WTC11 (cell line): ENCODE measurements at regions not wholly inside any gene's neighbourhood (a gene's known extent, or its start where the extent isn't known, plus 50 kb on each side); places are given as distances from the start of the nearest gene placed in this dataset.

Experiments used
- ATAC-seq: fragments of 200-7000 bp; cut with Tn5 transposase; 2 replicates; pipeline ENCODE4 v1.10.0; 2021; ENCODE audit warnings: mild to moderate bottlenecking, moderate library complexity
- CTCF ChIA-PET: fragments of 300-600 bp; sonication (Branson Sonifier 250); formaldehyde crosslinking; loops from one replicate; lab custom pipeline; 2021; ENCODE audit warnings: antibody characterized with exemption; lab: Charles Lee
- POLR2A ChIA-PET: fragments of 350-600 bp; sonication (Branson Sonifier 250); formaldehyde crosslinking; loops from one replicate; lab custom pipeline; 2021; ENCODE audit warnings: antibody characterized with exemption; lab: Charles Lee
- DNase-seq: peaks from one replicate; pipeline ENCODE4 v3.0.0; 2021; ENCODE audit warnings: low spot score
- H3K27ac Mint-ChIP-seq: 2 replicates; pipeline ENCODE4 v1.8.0; 2021; ENCODE audit warnings: mixed read lengths
- H3K27me3 Mint-ChIP-seq: 2 replicates; pipeline ENCODE4 v1.8.0; 2021; ENCODE audit warnings: low read depth, mild to moderate bottlenecking, moderate library complexity, mixed read lengths
- H3K36me3 Mint-ChIP-seq: 2 replicates; pipeline ENCODE4 v1.8.0; 2021; ENCODE audit warnings: mixed read lengths
- H3K4me1 Mint-ChIP-seq: 2 replicates; pipeline ENCODE4 v1.8.0; 2022; ENCODE audit warnings: mixed read lengths
- H3K4me3 Mint-ChIP-seq: 2 replicates; pipeline ENCODE4 v1.8.0; 2021; ENCODE audit warnings: mild to moderate bottlenecking, moderate library complexity, mixed read lengths
- H3K9me3 Mint-ChIP-seq: 2 replicates; pipeline ENCODE4 v1.8.0; 2021; ENCODE audit warnings: mixed read lengths
- ESRRA ChIP-seq: sonication (generic); formaldehyde crosslinking; IDR thresholded peaks from 2 replicates; pipeline ENCODE4 v1.8.1; 2022; ENCODE audit warnings: mild to moderate bottlenecking, missing genetic modification reagents, borderline replicate concordance
- FOXK1 ChIP-seq: sonication (generic); formaldehyde crosslinking; IDR thresholded peaks from 2 replicates; pipeline ENCODE4 v1.8.0; 2022; ENCODE audit warnings: mild to moderate bottlenecking, moderate library complexity, missing genetic modification reagents
- GABPB1 ChIP-seq: sonication (generic); formaldehyde crosslinking; IDR thresholded peaks from 2 replicates; pipeline ENCODE4 v1.8.1; 2023; ENCODE audit warnings: mild to moderate bottlenecking, missing genetic modification reagents
- HMGA2 ChIP-seq: fragments of 250-450 bp; sonication (Bioruptor Pico); IDR thresholded peaks from 2 replicates; pipeline ENCODE4 v1.4.0; 2021; ENCODE audit warnings: mild to moderate bottlenecking, moderate library complexity
- NR2C2 ChIP-seq: sonication (generic); formaldehyde crosslinking; IDR thresholded peaks from 2 replicates; pipeline ENCODE4 v1.8.0; 2022; ENCODE audit warnings: mild to moderate bottlenecking, missing genetic modification reagents
- SP1 ChIP-seq: sonication (generic); formaldehyde crosslinking; conservative IDR thresholded peaks from 2 replicates; pipeline ENCODE4 v1.8.1; 2022; ENCODE audit warnings: missing genetic modification reagents
- TCF7 ChIP-seq: sonication (generic); formaldehyde crosslinking; IDR thresholded peaks from 2 replicates; pipeline ENCODE4 v1.8.0; 2022; ENCODE audit warnings: mild to moderate bottlenecking, low read depth, missing genetic modification reagents, moderate library complexity
- TEAD1 ChIP-seq: sonication (generic); formaldehyde crosslinking; IDR thresholded peaks from 2 replicates; pipeline ENCODE4 v1.8.0; 2022; ENCODE audit warnings: mild to moderate bottlenecking, missing genetic modification reagents
- ZBTB21 ChIP-seq: sonication (generic); formaldehyde crosslinking; IDR thresholded peaks from 2 replicates; pipeline ENCODE4 v1.8.1; 2023; ENCODE audit warnings: mild to moderate bottlenecking, missing genetic modification reagents, borderline replicate concordance
- ZNF138 ChIP-seq: sonication (generic); formaldehyde crosslinking; conservative IDR thresholded peaks from 2 replicates; pipeline ENCODE4 v1.8.1; 2022; ENCODE audit warnings: mild to moderate bottlenecking, moderate library complexity, missing genetic modification reagents
- ZNF263 ChIP-seq: sonication (generic); formaldehyde crosslinking; IDR thresholded peaks from 2 replicates; pipeline ENCODE4 v1.8.1; 2022; ENCODE audit warnings: low read depth, mild to moderate bottlenecking, moderate library complexity, missing genetic modification reagents
- ZNF423 ChIP-seq: fragments of 250-450 bp; sonication (Bioruptor Pico); IDR thresholded peaks from 2 replicates; pipeline ENCODE4 v2.1.2; 2022; ENCODE audit warnings: mild to moderate bottlenecking, moderate library complexity
- TF ChIP-seq, protein P1 (sequence below): sonication (generic); formaldehyde crosslinking; IDR thresholded peaks from 2 replicates; pipeline ENCODE4 v1.8.0; 2022; ENCODE audit warnings: missing genetic modification reagents
- TF ChIP-seq, protein P2 (sequence below): fragments of 250-450 bp; sonication (Bioruptor Pico); IDR thresholded peaks from 2 replicates; pipeline ENCODE4 v1.9.0; 2021; ENCODE audit warnings: mild to moderate bottlenecking
- TF ChIP-seq, protein P3 (sequence below): sonication (generic); formaldehyde crosslinking; IDR thresholded peaks from 2 replicates; pipeline ENCODE4 v1.8.1; 2023; ENCODE audit warnings: mild to moderate bottlenecking, missing genetic modification reagents
- TF ChIP-seq, protein P4 (sequence below): sonication (generic); formaldehyde crosslinking; IDR thresholded peaks from 2 replicates; pipeline ENCODE4 v1.8.0; 2023; ENCODE audit warnings: missing genetic modification reagents, mild to moderate bottlenecking, borderline replicate concordance
- TF ChIP-seq, protein P5 (sequence below): sonication (generic); formaldehyde crosslinking; IDR thresholded peaks from 2 replicates; pipeline ENCODE4 v1.8.0; 2023; ENCODE audit warnings: missing genetic modification reagents
- TF ChIP-seq, protein P6 (sequence below): sonication (generic); formaldehyde crosslinking; conservative IDR thresholded peaks from 2 replicates; pipeline ENCODE4 v1.8.1; 2023; ENCODE audit warnings: mild to moderate bottlenecking, low read depth, missing genetic modification reagents, moderate library complexity
- TF ChIP-seq, protein P7 (sequence below): fragments of 250-450 bp; sonication (Bioruptor Pico); IDR thresholded peaks from 2 replicates; pipeline ENCODE4 v1.8.0; 2021; ENCODE audit warnings: mild to moderate bottlenecking
- TF ChIP-seq, protein P8 (sequence below): sonication (generic); formaldehyde crosslinking; IDR thresholded peaks from 2 replicates; pipeline ENCODE4 v1.8.0; 2022; ENCODE audit warnings: mild to moderate bottlenecking, missing genetic modification reagents

DNA sequence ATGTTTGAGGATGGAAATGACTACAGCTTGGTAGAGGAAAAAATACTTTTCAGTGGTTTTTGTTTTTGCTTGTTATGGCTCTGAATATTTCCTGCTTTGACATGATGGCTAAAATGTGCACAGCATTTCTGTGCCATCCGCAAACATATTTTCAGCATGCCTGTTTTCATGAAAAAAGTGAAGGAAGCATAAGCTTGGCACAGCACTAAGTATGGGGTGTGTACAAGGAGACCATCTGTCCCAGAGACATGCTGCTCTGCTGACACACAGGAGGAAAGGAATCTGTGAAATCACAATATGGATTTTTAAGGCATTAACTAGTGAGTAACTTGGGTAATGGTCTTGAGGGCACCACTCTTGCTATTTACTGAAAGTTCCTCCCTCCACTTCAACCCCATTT is 595.5 kb downstream of the RWDD3 start:
- Mint-ChIP-seq H3K27ac (no peak overlapping the region), H3K4me3 (no peak overlapping the region), H3K4me1 (no peaks in the 10 kb centered on the region), H3K36me3 (no peaks in the 10 kb centered on the region), H3K9me3 (no peaks in the 10 kb centered on the region), H3K27me3 (no peaks in the 10 kb centered on the region)
- no peak for DNase-seq
- POLR2A ChIA-PET = no interaction called here
- CTCF ChIA-PET = no interaction called here
- ATAC-seq = no peak
- TF ChIP-seq GABPB1 = no peak
- TF ChIP-seq, protein P1, sequence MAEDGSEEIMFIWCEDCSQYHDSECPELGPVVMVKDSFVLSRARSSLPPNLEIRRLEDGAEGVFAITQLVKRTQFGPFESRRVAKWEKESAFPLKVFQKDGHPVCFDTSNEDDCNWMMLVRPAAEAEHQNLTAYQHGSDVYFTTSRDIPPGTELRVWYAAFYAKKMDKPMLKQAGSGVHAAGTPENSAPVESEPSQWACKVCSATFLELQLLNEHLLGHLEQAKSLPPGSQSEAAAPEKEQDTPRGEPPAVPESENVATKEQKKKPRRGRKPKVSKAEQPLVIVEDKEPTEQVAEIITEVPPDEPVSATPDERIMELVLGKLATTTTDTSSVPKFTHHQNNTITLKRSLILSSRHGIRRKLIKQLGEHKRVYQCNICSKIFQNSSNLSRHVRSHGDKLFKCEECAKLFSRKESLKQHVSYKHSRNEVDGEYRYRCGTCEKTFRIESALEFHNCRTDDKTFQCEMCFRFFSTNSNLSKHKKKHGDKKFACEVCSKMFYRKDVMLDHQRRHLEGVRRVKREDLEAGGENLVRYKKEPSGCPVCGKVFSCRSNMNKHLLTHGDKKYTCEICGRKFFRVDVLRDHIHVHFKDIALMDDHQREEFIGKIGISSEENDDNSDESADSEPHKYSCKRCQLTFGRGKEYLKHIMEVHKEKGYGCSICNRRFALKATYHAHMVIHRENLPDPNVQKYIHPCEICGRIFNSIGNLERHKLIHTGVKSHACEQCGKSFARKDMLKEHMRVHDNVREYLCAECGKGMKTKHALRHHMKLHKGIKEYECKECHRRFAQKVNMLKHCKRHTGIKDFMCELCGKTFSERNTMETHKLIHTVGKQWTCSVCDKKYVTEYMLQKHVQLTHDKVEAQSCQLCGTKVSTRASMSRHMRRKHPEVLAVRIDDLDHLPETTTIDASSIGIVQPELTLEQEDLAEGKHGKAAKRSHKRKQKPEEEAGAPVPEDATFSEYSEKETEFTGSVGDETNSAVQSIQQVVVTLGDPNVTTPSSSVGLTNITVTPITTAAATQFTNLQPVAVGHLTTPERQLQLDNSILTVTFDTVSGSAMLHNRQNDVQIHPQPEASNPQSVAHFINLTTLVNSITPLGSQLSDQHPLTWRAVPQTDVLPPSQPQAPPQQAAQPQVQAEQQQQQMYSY (CRISPR knock-in tag) = no peak
- TF ChIP-seq, protein P2, sequence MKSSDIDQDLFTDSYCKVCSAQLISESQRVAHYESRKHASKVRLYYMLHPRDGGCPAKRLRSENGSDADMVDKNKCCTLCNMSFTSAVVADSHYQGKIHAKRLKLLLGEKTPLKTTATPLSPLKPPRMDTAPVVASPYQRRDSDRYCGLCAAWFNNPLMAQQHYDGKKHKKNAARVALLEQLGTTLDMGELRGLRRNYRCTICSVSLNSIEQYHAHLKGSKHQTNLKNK (CRISPR knock-in tag) = no peak
- no peak for TF ChIP-seq ZNF263 (CRISPR knock-in tag)
- TF ChIP-seq, protein P3, sequence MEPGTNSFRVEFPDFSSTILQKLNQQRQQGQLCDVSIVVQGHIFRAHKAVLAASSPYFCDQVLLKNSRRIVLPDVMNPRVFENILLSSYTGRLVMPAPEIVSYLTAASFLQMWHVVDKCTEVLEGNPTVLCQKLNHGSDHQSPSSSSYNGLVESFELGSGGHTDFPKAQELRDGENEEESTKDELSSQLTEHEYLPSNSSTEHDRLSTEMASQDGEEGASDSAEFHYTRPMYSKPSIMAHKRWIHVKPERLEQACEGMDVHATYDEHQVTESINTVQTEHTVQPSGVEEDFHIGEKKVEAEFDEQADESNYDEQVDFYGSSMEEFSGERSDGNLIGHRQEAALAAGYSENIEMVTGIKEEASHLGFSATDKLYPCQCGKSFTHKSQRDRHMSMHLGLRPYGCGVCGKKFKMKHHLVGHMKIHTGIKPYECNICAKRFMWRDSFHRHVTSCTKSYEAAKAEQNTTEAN (CRISPR knock-in tag) = no peak
- no peak for TF ChIP-seq NR2C2 (CRISPR knock-in tag)
- TF ChIP-seq FOXK1 (CRISPR knock-in tag) = no peak
- TF ChIP-seq, protein P4, sequence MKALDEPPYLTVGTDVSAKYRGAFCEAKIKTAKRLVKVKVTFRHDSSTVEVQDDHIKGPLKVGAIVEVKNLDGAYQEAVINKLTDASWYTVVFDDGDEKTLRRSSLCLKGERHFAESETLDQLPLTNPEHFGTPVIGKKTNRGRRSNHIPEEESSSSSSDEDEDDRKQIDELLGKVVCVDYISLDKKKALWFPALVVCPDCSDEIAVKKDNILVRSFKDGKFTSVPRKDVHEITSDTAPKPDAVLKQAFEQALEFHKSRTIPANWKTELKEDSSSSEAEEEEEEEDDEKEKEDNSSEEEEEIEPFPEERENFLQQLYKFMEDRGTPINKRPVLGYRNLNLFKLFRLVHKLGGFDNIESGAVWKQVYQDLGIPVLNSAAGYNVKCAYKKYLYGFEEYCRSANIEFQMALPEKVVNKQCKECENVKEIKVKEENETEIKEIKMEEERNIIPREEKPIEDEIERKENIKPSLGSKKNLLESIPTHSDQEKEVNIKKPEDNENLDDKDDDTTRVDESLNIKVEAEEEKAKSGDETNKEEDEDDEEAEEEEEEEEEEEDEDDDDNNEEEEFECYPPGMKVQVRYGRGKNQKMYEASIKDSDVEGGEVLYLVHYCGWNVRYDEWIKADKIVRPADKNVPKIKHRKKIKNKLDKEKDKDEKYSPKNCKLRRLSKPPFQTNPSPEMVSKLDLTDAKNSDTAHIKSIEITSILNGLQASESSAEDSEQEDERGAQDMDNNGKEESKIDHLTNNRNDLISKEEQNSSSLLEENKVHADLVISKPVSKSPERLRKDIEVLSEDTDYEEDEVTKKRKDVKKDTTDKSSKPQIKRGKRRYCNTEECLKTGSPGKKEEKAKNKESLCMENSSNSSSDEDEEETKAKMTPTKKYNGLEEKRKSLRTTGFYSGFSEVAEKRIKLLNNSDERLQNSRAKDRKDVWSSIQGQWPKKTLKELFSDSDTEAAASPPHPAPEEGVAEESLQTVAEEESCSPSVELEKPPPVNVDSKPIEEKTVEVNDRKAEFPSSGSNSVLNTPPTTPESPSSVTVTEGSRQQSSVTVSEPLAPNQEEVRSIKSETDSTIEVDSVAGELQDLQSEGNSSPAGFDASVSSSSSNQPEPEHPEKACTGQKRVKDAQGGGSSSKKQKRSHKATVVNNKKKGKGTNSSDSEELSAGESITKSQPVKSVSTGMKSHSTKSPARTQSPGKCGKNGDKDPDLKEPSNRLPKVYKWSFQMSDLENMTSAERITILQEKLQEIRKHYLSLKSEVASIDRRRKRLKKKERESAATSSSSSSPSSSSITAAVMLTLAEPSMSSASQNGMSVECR = no peak
- TF ChIP-seq TEAD1 (CRISPR knock-in tag) = no peak
- TF ChIP-seq ZNF423 = no peak
- TF ChIP-seq, protein P5, sequence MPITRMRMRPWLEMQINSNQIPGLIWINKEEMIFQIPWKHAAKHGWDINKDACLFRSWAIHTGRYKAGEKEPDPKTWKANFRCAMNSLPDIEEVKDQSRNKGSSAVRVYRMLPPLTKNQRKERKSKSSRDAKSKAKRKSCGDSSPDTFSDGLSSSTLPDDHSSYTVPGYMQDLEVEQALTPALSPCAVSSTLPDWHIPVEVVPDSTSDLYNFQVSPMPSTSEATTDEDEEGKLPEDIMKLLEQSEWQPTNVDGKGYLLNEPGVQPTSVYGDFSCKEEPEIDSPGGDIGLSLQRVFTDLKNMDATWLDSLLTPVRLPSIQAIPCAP (CRISPR knock-in tag) = no peak

DNA sequence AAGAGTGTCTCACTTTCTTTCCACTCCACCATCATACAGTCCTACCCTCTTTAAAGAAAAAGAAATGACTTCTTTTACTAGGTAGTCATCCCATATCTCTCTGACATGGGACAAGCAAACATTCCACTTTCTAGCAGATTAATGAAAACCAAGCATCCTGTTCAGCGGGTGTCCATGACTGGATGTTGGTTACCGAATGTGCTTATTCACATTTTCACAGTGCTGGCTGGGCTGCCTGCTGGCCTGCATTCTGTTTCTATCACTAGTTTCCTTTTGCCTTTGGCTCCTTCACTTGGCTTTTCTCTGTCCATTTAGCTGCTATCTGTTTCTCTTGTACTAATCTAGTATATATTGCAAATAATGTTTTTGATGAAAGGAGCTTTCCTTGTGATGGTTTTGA is 598.4 kb downstream of the RWDD3 start:
- POLR2A ChIA-PET = no interaction called here
- Mint-ChIP-seq H3K4me3 (no peak overlapping the region), H3K9me3 (peaks cover 23% of the 10 kb centered on the region), H3K4me1 (no peaks in the 10 kb centered on the region), H3K27ac (no peak overlapping the region), H3K36me3 (peaks cover 18% of the 10 kb centered on the region), H3K27me3 (no peaks in the 10 kb centered on the region)
- ATAC-seq (no peak), DNase-seq (no peak)
- CTCF ChIA-PET = no interaction called here
- no peak for TF ChIP-seq TCF7
- no peak for TF ChIP-seq HMGA2 (CRISPR knock-in tag)
- no peak for TF ChIP-seq NR2C2 (CRISPR knock-in tag)
- TF ChIP-seq ZNF138 (CRISPR knock-in tag) = no peak
- TF ChIP-seq, protein P6, sequence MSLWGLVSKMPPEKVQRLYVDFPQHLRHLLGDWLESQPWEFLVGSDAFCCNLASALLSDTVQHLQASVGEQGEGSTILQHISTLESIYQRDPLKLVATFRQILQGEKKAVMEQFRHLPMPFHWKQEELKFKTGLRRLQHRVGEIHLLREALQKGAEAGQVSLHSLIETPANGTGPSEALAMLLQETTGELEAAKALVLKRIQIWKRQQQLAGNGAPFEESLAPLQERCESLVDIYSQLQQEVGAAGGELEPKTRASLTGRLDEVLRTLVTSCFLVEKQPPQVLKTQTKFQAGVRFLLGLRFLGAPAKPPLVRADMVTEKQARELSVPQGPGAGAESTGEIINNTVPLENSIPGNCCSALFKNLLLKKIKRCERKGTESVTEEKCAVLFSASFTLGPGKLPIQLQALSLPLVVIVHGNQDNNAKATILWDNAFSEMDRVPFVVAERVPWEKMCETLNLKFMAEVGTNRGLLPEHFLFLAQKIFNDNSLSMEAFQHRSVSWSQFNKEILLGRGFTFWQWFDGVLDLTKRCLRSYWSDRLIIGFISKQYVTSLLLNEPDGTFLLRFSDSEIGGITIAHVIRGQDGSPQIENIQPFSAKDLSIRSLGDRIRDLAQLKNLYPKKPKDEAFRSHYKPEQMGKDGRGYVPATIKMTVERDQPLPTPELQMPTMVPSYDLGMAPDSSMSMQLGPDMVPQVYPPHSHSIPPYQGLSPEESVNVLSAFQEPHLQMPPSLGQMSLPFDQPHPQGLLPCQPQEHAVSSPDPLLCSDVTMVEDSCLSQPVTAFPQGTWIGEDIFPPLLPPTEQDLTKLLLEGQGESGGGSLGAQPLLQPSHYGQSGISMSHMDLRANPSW = no peak
- TF ChIP-seq ZNF263 (CRISPR knock-in tag) = no peak
- TF ChIP-seq, protein P7, sequence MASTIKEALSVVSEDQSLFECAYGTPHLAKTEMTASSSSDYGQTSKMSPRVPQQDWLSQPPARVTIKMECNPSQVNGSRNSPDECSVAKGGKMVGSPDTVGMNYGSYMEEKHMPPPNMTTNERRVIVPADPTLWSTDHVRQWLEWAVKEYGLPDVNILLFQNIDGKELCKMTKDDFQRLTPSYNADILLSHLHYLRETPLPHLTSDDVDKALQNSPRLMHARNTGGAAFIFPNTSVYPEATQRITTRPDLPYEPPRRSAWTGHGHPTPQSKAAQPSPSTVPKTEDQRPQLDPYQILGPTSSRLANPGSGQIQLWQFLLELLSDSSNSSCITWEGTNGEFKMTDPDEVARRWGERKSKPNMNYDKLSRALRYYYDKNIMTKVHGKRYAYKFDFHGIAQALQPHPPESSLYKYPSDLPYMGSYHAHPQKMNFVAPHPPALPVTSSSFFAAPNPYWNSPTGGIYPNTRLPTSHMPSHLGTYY (CRISPR knock-in tag) = no peak
- TF ChIP-seq SP1 (CRISPR knock-in tag) = no peak
- TF ChIP-seq ESRRA (CRISPR knock-in tag) = no peak
- TF ChIP-seq, protein P8, sequence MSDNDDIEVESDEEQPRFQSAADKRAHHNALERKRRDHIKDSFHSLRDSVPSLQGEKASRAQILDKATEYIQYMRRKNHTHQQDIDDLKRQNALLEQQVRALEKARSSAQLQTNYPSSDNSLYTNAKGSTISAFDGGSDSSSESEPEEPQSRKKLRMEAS (CRISPR knock-in tag) = no peak
- TF ChIP-seq ZBTB21 (CRISPR knock-in tag) = no peak
